LNCaP clone FGC (cell line): ENCODE measurements at regions not wholly inside any gene's neighbourhood (a gene's known extent, or its start where the extent isn't known, plus 50 kb on each side); places are given as distances from the start of the nearest gene placed in this dataset.

Experiments
- DNase-seq: peaks from one replicate; pipeline ENCODE4 v3.0.0-alpha.2; 2011; ENCODE audit warnings: low read depth
- H3K4me3 ChIP-seq: 2 replicates; pipeline ENCODE4 v1.5.1; 2011; ENCODE audit warnings: mild to moderate bottlenecking, low read depth, low read length, control low read depth
- TF ChIP-seq, protein P1 (sequence below): IDR thresholded peaks from 2 replicates; pipeline ENCODE4 v1.5.1; 2012; ENCODE audit warnings: mild to moderate bottlenecking; ENCODE audit not compliant: control insufficient read depth, insufficient read depth; ENCODE audit errors: extremely low read depth

- no peak for DNase-seq
- no peak overlapping the region for H3K4me3 ChIP-seq
- TF ChIP-seq, protein P1, sequence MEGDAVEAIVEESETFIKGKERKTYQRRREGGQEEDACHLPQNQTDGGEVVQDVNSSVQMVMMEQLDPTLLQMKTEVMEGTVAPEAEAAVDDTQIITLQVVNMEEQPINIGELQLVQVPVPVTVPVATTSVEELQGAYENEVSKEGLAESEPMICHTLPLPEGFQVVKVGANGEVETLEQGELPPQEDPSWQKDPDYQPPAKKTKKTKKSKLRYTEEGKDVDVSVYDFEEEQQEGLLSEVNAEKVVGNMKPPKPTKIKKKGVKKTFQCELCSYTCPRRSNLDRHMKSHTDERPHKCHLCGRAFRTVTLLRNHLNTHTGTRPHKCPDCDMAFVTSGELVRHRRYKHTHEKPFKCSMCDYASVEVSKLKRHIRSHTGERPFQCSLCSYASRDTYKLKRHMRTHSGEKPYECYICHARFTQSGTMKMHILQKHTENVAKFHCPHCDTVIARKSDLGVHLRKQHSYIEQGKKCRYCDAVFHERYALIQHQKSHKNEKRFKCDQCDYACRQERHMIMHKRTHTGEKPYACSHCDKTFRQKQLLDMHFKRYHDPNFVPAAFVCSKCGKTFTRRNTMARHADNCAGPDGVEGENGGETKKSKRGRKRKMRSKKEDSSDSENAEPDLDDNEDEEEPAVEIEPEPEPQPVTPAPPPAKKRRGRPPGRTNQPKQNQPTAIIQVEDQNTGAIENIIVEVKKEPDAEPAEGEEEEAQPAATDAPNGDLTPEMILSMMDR = no peak
Observed at GRCh38 chr5:102554082-102554481, 55.3 kb upstream of the SLCO6A1 start.

DNA sequence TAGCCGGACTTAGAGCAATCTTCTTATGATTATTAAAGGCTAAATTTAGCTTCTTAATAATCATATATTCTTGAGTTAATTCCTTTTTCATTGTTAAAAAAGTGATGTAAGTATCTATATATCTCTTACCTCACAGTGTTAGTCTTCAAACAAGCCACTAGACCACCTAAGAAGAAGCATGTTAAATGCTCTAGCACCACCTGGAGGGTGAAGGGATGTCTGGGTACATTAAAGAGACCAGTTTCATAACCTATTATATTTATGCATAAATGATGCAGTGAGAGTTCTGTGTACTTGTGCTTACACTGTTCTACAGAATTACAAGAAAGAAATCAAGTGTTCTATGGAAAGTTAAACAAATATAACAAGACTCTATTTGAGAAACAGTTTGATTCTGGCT lies 55.9 kb upstream of the SLCO6A1 start:
- TF ChIP-seq, protein P1 = peak; percentile 36
- no peak for DNase-seq
- H3K4me3 ChIP-seq = no peak overlapping the region

- H3K4me3 ChIP-seq = no peak overlapping the region
- no peak for DNase-seq
- TF ChIP-seq, protein P1 = peak; percentile 74
Observed at GRCh38 chr5:102561894-102562760, 63.3 kb upstream of the SLCO6A1 start.

GRCh38 chr5:102570747-102571146 lies 71.9 kb upstream of the SLCO6A1 start:
- no peak overlapping the region for H3K4me3 ChIP-seq
- TF ChIP-seq, protein P1 = no peak
- DNase-seq = no peak

DNA sequence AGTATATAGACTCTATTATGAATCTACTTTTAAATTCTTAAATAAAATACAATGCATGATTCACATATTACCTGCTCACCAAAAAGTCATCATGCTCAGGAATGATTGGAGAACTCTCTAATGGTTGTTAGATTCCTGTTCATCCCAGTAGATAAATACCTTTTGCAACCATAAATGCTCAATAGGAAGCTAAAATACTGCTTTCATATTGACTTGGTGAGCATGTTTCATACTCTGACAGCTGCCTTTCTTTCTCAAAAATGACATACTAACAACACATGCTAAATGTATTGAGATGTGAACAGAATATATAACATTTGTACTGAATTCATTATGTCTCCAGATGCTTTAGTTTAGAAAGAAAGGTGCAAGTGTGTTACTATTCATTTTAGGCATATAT lies 79.6 kb upstream of the SLCO6A1 start:
- no peak overlapping the region for H3K4me3 ChIP-seq
- DNase-seq = no peak
- TF ChIP-seq, protein P1 = no peak

DNA sequence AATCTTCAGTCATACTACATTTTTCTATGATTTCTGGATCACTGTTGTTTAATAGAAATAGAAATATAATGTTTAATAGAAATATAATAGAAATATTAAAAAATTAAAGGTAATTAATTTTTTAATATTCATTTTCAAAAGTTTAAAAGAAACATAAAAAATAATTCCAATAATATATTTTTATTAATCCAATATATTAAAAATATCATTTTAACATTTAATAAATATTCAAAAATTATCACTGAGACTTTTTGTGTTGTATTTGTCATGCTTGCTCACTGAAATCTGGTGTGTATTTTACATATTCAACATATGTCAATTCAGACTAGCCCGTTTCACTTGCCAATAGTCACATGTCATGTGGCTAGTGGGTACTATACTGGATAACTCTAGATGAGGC lies 80.6 kb upstream of the SLCO6A1 start:
- TF ChIP-seq, protein P1 = no peak
- DNase-seq = no peak
- no peak overlapping the region for H3K4me3 ChIP-seq

GRCh38 chr5:102581011-102581410 lies 82.2 kb upstream of the SLCO6A1 start:
- no peak for DNase-seq
- H3K4me3 ChIP-seq = no peak overlapping the region
- TF ChIP-seq, protein P1 = no peak
